GM19025 (cell line): ENCODE measurements at regions not wholly inside any gene's neighbourhood (a gene's known extent, or its start where the extent isn't known, plus 50 kb on each side); places are given as distances from the start of the nearest gene placed in this dataset.
A peak's percentile ranks its signal among the peaks of the same experiment; 100 is the strongest.

Source experiments
- ATAC-seq: cut with Tn5 transposase; IDR thresholded peaks from one replicate; pipeline ENCODE4 v1.9.1; 2021; ENCODE audit warnings: mild to moderate bottlenecking, low read depth, moderate library complexity; ENCODE audit not compliant: unreplicated experiment

GRCh38 chr2:213202011-213202410, 50.6 kb upstream of the IKZF2 start:
- ATAC-seq = no peak

GRCh38 chr2:213205944-213206343, 54.5 kb upstream of the IKZF2 start:
- no peak for ATAC-seq

GRCh38 chr2:213213186-213213585, 61.8 kb upstream of the IKZF2 start:
- ATAC-seq = no peak

- no peak for ATAC-seq
Measured at GRCh38 chr2:213214209-213214608, 62.8 kb upstream of the IKZF2 start.

DNA sequence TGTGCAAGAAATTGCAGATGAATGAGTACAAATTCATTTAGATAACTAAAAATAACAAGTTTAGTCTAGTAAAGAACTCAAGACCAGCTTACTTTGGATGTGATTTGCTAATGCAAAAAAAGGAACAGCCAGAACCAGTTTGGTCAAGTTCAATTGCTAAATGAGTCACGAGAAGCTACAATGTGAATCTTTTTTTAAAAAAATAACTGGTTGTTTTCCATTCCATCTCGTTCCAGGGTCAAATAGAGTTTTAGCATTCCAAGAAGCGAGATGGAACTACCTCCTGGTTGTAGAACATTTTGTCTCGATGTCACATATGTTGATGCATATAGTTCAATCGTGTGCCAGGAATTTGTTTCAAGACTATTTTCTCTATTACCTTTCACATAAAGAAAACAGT, 65.0 kb upstream of the IKZF2 start:
- ATAC-seq = no peak

DNA sequence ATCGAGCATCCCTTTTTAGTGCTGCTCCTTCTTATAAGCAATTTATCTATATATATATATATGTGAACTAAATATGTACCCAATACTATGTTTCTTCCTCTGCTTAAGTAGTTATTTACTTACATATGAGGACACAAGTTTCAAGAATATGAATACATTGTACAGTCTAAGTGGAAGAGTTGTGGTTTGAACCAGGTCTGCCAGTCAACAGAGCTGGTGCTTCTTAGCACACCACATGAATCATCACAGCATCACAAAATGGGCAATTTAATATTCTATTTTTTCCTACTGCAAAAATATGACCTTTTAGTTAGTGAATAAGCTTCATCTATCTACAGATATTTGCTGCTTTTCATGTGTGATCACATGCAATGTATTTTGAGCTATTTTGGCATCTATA, 64.4 kb upstream of the SPAG16 start:
- ATAC-seq = no peak

- peak; percentile 62 for ATAC-seq
Measured at GRCh38 chr2:213220967-213221603, 63.2 kb upstream of the SPAG16 start.

- ATAC-seq = no peak
Measured at GRCh38 chr2:213221957-213222356, 62.3 kb upstream of the SPAG16 start.

- ATAC-seq = no peak
Measured at GRCh38 chr2:213224366-213224765, 59.9 kb upstream of the SPAG16 start.

GRCh38 chr2:213225866-213226265, 58.4 kb upstream of the SPAG16 start:
- no peak for ATAC-seq

- peak; percentile 82 for ATAC-seq
Measured at GRCh38 chr2:213227458-213227857, 56.8 kb upstream of the SPAG16 start.

GRCh38 chr2:213228638-213229037, 55.6 kb upstream of the SPAG16 start:
- no peak for ATAC-seq

DNA sequence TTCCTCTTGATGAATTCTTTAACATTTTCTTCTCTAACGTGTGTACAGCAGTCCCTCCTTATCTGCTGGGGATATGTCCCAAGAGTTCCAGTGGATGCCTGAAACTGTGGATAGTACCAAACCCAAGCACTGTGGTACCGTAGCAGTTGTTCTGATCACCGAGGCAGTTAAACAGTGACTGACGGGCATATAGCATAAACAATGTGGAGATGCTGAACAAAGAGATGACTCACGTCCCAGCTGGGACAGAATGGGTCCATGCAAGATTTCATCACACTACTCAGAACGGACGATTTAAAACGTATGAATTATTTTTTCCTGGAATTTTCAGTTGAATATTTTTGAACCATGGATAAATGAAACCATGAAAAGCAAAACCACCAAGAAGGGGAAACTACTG, 54.5 kb upstream of the SPAG16 start:
- no peak for ATAC-seq

- no peak for ATAC-seq
Measured at GRCh38 chr2:213231966-213232365, 52.3 kb upstream of the SPAG16 start.

DNA sequence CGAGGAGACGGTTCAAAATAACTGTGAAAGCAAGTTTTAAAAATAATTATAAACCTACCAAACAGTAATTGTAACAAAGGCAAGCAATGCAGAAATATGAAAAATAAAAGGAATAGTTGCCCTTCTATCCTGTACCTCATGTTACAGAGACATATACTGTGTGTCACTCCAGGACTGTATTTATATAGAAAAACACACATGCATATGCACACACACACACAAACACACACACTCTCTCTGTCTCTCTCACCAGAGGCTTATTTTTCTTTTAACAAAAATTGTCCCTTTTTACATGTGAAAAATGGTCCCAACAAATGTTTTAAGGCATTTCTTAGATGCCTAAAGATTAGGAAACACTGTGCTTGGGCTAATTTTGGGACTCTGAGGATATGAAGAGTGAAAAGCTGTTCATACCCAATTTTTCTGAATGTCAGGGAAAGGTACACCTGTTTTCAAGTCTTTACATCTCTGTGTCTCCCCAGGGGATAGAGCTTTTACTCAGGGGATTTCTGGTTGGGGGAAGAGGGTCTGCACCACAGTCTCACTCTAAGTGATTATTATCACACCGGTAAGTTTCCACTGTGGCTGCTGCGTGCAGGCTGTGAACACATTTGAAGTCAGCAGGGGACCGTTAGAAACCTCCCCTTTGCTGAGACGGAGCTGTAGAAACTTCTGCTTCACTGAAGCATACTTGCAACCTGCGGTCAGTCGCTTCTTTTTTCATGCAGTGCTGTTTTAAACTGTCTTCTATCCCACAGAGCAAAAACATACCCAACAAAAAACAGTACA, 51.4 kb upstream of the SPAG16 start:
- peak; percentile 90 for ATAC-seq

- no peak for ATAC-seq
Measured at GRCh38 chr2:213233438-213234330, 50.6 kb upstream of the SPAG16 start.
